ENCODE measurements at regions not wholly inside any gene's neighbourhood (a gene's known extent, or its start where the extent isn't known, plus 50 kb on each side); places are given as distances from the start of the nearest gene placed in this dataset.

DNA sequence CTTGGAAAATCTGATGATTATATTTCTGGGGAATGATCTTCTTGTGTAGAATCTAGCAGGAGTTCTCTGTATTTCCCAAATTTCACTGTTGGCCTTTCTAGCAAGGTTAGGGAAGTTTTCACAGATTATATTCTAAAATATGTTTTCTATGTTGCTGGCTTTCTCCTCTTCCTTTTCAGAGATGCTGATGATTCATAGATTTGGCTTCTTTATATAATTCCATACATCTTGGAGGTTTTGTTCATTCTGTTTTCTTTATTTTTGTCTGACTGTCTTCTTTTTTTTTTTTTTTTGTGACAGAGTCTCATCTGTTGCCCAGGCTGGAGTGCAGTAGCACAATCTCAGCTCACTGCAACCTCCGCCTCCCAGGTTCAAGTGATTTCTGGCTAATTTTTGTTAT lies 957.9 kb upstream of the SLIT2 start:
- H3K9me3 Mint-ChIP-seq: peaks cover 35% of the 10 kb centered on the region

DNA sequence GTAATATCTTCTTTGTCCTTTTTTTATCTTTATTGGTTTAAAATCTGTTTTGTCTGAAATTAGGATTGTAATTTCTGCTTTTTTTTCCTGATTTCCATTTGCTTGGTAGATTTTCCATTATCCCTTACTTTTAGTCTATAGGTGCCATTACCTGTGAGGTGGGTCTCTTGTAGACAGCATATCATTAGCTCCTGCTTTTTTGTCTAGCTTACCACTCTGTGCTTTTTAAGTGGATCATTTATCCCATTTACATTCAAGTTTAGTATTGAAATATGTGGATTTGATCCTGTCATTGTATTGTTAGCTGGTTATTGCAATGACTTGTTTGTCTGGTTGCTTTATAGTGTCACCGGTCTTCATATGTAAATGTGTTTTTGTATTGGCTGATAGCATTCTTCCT lies 958.6 kb upstream of the SLIT2 start:
- H3K36me3 Mint-ChIP-seq (ENCODE audit: low read depth): peaks cover 27% of the 10 kb centered on the region
- H3K27ac Mint-ChIP-seq: no peak overlapping the region
- H3K4me3 Mint-ChIP-seq: no peak overlapping the region
- peaks cover 35% of the 10 kb centered on the region for H3K9me3 Mint-ChIP-seq
- TF ChIP-seq, protein P1, sequence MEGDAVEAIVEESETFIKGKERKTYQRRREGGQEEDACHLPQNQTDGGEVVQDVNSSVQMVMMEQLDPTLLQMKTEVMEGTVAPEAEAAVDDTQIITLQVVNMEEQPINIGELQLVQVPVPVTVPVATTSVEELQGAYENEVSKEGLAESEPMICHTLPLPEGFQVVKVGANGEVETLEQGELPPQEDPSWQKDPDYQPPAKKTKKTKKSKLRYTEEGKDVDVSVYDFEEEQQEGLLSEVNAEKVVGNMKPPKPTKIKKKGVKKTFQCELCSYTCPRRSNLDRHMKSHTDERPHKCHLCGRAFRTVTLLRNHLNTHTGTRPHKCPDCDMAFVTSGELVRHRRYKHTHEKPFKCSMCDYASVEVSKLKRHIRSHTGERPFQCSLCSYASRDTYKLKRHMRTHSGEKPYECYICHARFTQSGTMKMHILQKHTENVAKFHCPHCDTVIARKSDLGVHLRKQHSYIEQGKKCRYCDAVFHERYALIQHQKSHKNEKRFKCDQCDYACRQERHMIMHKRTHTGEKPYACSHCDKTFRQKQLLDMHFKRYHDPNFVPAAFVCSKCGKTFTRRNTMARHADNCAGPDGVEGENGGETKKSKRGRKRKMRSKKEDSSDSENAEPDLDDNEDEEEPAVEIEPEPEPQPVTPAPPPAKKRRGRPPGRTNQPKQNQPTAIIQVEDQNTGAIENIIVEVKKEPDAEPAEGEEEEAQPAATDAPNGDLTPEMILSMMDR (IDR thresholded peaks at IDR 0.05): no peak
- H3K27me3 Mint-ChIP-seq (ENCODE audit: insufficient read depth): peaks cover 1% of the 10 kb centered on the region; the same call in 1 of the 2 replicates
- DNase-seq: no peak
- H3K4me1 Mint-ChIP-seq (ENCODE audit: low read depth): peaks cover 11% of the 10 kb centered on the region

More for the DNA sequence above, 957.9 kb upstream of the SLIT2 start:
- DNase-seq: no peak
- no peak overlapping the region for H3K27ac Mint-ChIP-seq
- no peak overlapping the region for H3K4me3 Mint-ChIP-seq
- TF ChIP-seq, protein P1 (IDR thresholded peaks at IDR 0.05): no peak
- H3K4me1 Mint-ChIP-seq (ENCODE audit: low read depth): peaks cover 16% of the 10 kb centered on the region
- peaks cover 27% of the 10 kb centered on the region for H3K36me3 Mint-ChIP-seq (ENCODE audit: low read depth)
- H3K27me3 Mint-ChIP-seq (ENCODE audit: insufficient read depth): peaks cover 1% of the 10 kb centered on the region; the same call in 1 of the 2 replicates

GRCh38 chr4:19286924-19287323 lies 964.8 kb upstream of the SLIT2 start:
- TF ChIP-seq, protein P1 (IDR thresholded peaks at IDR 0.05): no peak
- no peak overlapping the region for H3K27ac Mint-ChIP-seq
- H3K4me3 Mint-ChIP-seq: no peak overlapping the region
- no peaks in the 10 kb centered on the region for H3K4me1 Mint-ChIP-seq (ENCODE audit: low read depth)
- no peaks in the 10 kb centered on the region for H3K27me3 Mint-ChIP-seq (ENCODE audit: insufficient read depth)
- no peak for DNase-seq
- peaks cover under 1% of the 10 kb centered on the region for H3K36me3 Mint-ChIP-seq (ENCODE audit: low read depth)
- peaks cover 11% of the 10 kb centered on the region for H3K9me3 Mint-ChIP-seq

GRCh38 chr4:19285146-19285545 lies 966.6 kb upstream of the SLIT2 start:
- no peak for DNase-seq
- TF ChIP-seq, protein P1 (IDR thresholded peaks at IDR 0.05): no peak
- Mint-ChIP-seq H3K27me3 (ENCODE audit: insufficient read depth) (peaks cover 2% of the 10 kb centered on the region; the same call in 1 of the 2 replicates), H3K4me1 (ENCODE audit: low read depth) (no peaks in the 10 kb centered on the region), H3K36me3 (ENCODE audit: low read depth) (peaks cover 8% of the 10 kb centered on the region; the same call in 1 of the 2 replicates), H3K4me3 (no peak overlapping the region), H3K9me3 (peaks cover 11% of the 10 kb centered on the region; the same call in 1 of the 2 replicates), H3K27ac (no peak overlapping the region)

- peaks cover 11% of the 10 kb centered on the region; the same call in 1 of the 2 replicates for H3K9me3 Mint-ChIP-seq
- TF ChIP-seq, protein P1 (IDR thresholded peaks at IDR 0.05): no peak
- H3K36me3 Mint-ChIP-seq (ENCODE audit: low read depth): peaks cover 8% of the 10 kb centered on the region; the same call in 1 of the 2 replicates
- no peak for DNase-seq
- no peak overlapping the region for H3K27ac Mint-ChIP-seq
- no peaks in the 10 kb centered on the region for H3K4me1 Mint-ChIP-seq (ENCODE audit: low read depth)
- peaks cover 2% of the 10 kb centered on the region; the same call in 1 of the 2 replicates for H3K27me3 Mint-ChIP-seq (ENCODE audit: insufficient read depth)
- H3K4me3 Mint-ChIP-seq: no peak overlapping the region
Measured at GRCh38 chr4:19278665-19279064, 973.0 kb upstream of the SLIT2 start.
